HepG2 (cell line): ENCODE measurements at regions not wholly inside any gene's neighbourhood (a gene's known extent, or its start where the extent isn't known, plus 50 kb on each side); places are given as distances from the start of the nearest gene placed in this dataset.

Experiments
- CEBPB ChIP-seq: IDR thresholded peaks from 2 replicates; pipeline ENCODE4 v1.6.1; 2011; ENCODE audit warnings: low read depth, low read length, improper control_type of control experiment, borderline replicate concordance
- JUND ChIP-seq: sonication (generic); formaldehyde crosslinking; IDR thresholded peaks from 2 replicates; pipeline ENCODE4 v1.8.0; 2022; ENCODE audit warnings: mild to moderate bottlenecking, missing genetic modification reagents
- RAD51 ChIP-seq: fragments of 450-650 bp; IDR thresholded peaks from 2 replicates; pipeline ENCODE4 v1.6.1; 2016; ENCODE audit warnings: borderline replicate concordance
- SIN3A ChIP-seq: IDR thresholded peaks from 2 replicates; pipeline ENCODE4 v1.6.1; 2011; ENCODE audit warnings: low read depth, mild to moderate bottlenecking, control low read depth, low read length, borderline replicate concordance
- TF ChIP-seq, protein P1 (sequence below): sonication (generic); formaldehyde crosslinking; IDR thresholded peaks from 2 replicates; pipeline ENCODE4 v1.4.0; 2020; ENCODE audit warnings: missing genetic modification reagents, borderline replicate concordance
- TF ChIP-seq, protein P2 (sequence below): sonication (generic); formaldehyde crosslinking; IDR thresholded peaks from 2 replicates; pipeline ENCODE4 v1.9.0; 2022; ENCODE audit warnings: missing genetic modification reagents, mild to moderate bottlenecking, borderline replicate concordance

GRCh38 chrX:3426552-3426951 lies 80.1 kb upstream of the MXRA5 start:
- TF ChIP-seq, protein P1, sequence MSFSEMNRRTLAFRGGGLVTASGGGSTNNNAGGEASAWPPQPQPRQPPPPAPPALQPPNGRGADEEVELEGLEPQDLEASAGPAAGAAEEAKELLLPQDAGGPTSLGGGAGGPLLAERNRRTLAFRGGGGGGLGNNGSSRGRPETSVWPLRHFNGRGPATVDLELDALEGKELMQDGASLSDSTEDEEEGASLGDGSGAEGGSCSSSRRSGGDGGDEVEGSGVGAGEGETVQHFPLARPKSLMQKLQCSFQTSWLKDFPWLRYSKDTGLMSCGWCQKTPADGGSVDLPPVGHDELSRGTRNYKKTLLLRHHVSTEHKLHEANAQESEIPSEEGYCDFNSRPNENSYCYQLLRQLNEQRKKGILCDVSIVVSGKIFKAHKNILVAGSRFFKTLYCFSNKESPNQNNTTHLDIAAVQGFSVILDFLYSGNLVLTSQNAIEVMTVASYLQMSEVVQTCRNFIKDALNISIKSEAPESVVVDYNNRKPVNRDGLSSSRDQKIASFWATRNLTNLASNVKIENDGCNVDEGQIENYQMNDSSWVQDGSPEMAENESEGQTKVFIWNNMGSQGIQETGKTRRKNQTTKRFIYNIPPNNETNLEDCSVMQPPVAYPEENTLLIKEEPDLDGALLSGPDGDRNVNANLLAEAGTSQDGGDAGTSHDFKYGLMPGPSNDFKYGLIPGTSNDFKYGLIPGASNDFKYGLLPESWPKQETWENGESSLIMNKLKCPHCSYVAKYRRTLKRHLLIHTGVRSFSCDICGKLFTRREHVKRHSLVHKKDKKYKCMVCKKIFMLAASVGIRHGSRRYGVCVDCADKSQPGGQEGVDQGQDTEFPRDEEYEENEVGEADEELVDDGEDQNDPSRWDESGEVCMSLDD (CRISPR knock-in tag): no peak
- TF ChIP-seq RAD51: no peak
- no peak for TF ChIP-seq JUND
- TF ChIP-seq, protein P2, sequence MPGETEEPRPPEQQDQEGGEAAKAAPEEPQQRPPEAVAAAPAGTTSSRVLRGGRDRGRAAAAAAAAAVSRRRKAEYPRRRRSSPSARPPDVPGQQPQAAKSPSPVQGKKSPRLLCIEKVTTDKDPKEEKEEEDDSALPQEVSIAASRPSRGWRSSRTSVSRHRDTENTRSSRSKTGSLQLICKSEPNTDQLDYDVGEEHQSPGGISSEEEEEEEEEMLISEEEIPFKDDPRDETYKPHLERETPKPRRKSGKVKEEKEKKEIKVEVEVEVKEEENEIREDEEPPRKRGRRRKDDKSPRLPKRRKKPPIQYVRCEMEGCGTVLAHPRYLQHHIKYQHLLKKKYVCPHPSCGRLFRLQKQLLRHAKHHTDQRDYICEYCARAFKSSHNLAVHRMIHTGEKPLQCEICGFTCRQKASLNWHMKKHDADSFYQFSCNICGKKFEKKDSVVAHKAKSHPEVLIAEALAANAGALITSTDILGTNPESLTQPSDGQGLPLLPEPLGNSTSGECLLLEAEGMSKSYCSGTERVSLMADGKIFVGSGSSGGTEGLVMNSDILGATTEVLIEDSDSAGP (CRISPR knock-in tag): no peak
- TF ChIP-seq CEBPB: no peak
- no peak for TF ChIP-seq SIN3A
